Neural progenitor cell (in vitro differentiated cells): ENCODE measurements at regions not wholly inside any gene's neighbourhood (a gene's known extent, or its start where the extent isn't known, plus 50 kb on each side); places are given as distances from the start of the nearest gene placed in this dataset.

Source experiments
- DNase-seq: peaks from one replicate; pipeline ENCODE4 v3.0.0-alpha.2; 2016; ENCODE audit warnings: low spot score
- H2AFZ ChIP-seq: fragments of 200-600 bp; sonication (generic); replicated peaks from 2 replicates; pipeline ENCODE4 v1.6.1; 2016; ENCODE audit warnings: antibody characterized with exemption
- H3F3A ChIP-seq: fragments of 200-600 bp; sonication (generic); 2 replicates; pipeline ENCODE4 v1.6.1; 2016; ENCODE audit warnings: antibody characterized with exemption, low read depth
- H3K27ac ChIP-seq: fragments of 200-600 bp; sonication (generic); 2 replicates; pipeline ENCODE4 v1.5.1; 2016; ENCODE audit warnings: mild to moderate bottlenecking
- H3K27me3 ChIP-seq: fragments of 200-600 bp; sonication (generic); 2 replicates; pipeline ENCODE4 v1.6.1; 2016; ENCODE audit warnings: mild to moderate bottlenecking, moderate library complexity
- H3K36me3 ChIP-seq: fragments of 200-600 bp; sonication (generic); 2 replicates; pipeline ENCODE4 v1.5.1; 2016
- H3K4me1 ChIP-seq: fragments of 200-600 bp; sonication (generic); 2 replicates; pipeline ENCODE4 v1.6.1; 2016; ENCODE audit warnings: mixed run types
- H3K4me2 ChIP-seq: fragments of 200-600 bp; sonication (generic); 2 replicates; pipeline ENCODE4 v1.6.1; 2016
- H3K4me3 ChIP-seq: fragments of 200-600 bp; sonication (generic); 2 replicates; pipeline ENCODE4 v1.5.1; 2016
- H3K79me2 ChIP-seq: fragments of 200-600 bp; sonication (generic); 2 replicates; pipeline ENCODE4 v1.6.1; 2016; ENCODE audit warnings: low read depth
- H3K9ac ChIP-seq: fragments of 200-600 bp; sonication (generic); 2 replicates; pipeline ENCODE4 v1.6.1; 2016
- H3K9me3 ChIP-seq: fragments of 200-600 bp; sonication (generic); 2 replicates; pipeline ENCODE4 v1.5.1; 2016; ENCODE audit warnings: low read depth
- H4K20me1 ChIP-seq: fragments of 200-600 bp; sonication (generic); 2 replicates; pipeline ENCODE4 v1.6.1; 2016; ENCODE audit warnings: low read depth
- H3K27ac Mint-ChIP-seq: 3 replicates; pipeline ENCODE4 v1.8.0; 2021; ENCODE audit warnings: mixed read lengths
- H3K27me3 Mint-ChIP-seq: 2 replicates; pipeline ENCODE4 v1.8.0; 2022; ENCODE audit warnings: low read depth, mild to moderate bottlenecking, inconsistent platforms, moderate library complexity, mixed read lengths; ENCODE audit not compliant: insufficient read depth
- H3K36me3 Mint-ChIP-seq: 3 replicates; pipeline ENCODE4 v1.8.0; 2021; ENCODE audit warnings: mixed read lengths
- H3K4me1 Mint-ChIP-seq: 3 replicates; pipeline ENCODE4 v1.8.0; 2021; ENCODE audit warnings: mixed read lengths
- H3K4me3 Mint-ChIP-seq: 3 replicates; pipeline ENCODE4 v1.8.0; 2021; ENCODE audit warnings: mild to moderate bottlenecking, moderate library complexity, mixed read lengths
- H3K9me3 Mint-ChIP-seq: 3 replicates; pipeline ENCODE4 v1.8.0; 2020; ENCODE audit warnings: mixed read lengths
- CTCF ChIP-seq: fragments of 200-600 bp; sonication (generic); IDR thresholded peaks from 2 replicates; pipeline ENCODE4 v1.5.1; 2017; ENCODE audit warnings: antibody characterized with exemption, mild to moderate bottlenecking
- EZH2 ChIP-seq: fragments of 200-600 bp; sonication (generic); IDR thresholded peaks from 2 replicates; pipeline ENCODE4 v1.6.1; 2017; ENCODE audit warnings: antibody characterized with exemption, mild to moderate bottlenecking, moderate library complexity
- EZH2phosphoT487 ChIP-seq: fragments of 200-600 bp; sonication (generic); IDR thresholded peaks from 2 replicates; pipeline ENCODE4 v1.6.1; 2017; ENCODE audit warnings: antibody characterized with exemption

- H2AFZ ChIP-seq, result no peak overlapping the region
- no peaks in the 10 kb centered on the region for H3K36me3 Mint-ChIP-seq
- H3K9me3 Mint-ChIP-seq, result peaks cover 3% of the 10 kb centered on the region
- no peaks in the 10 kb centered on the region for H3K36me3 ChIP-seq
- H3K79me2 ChIP-seq, result no peaks in the 10 kb centered on the region
- no peak overlapping the region for H3K4me2 ChIP-seq
- DNase-seq, result no peak
- no peaks in the 10 kb centered on the region for H3K27me3 Mint-ChIP-seq
- no peaks in the 10 kb centered on the region for H3K4me1 ChIP-seq
- no peak overlapping the region for H3K27ac Mint-ChIP-seq
- H3K4me1 Mint-ChIP-seq, result peaks cover 12% of the 10 kb centered on the region
- no peak overlapping the region for H3K9ac ChIP-seq
- H3K4me3 ChIP-seq, result no peak overlapping the region
- no peaks in the 10 kb centered on the region for H4K20me1 ChIP-seq
- H3K9me3 ChIP-seq, result no peaks in the 10 kb centered on the region
- H3K27ac ChIP-seq, result no peak overlapping the region
- no peaks in the 10 kb centered on the region for H3F3A ChIP-seq
- no peak overlapping the region for H3K4me3 Mint-ChIP-seq
- H3K27me3 ChIP-seq, result no peaks in the 10 kb centered on the region
- TF ChIP-seq EZH2, result no peak
- TF ChIP-seq EZH2phosphoT487, result no peak
- TF ChIP-seq CTCF, result no peak
These were observed 420.1 kb upstream of the KLF6 start for GRCh38 chr10:4205113-4205512.

GRCh38 chr10:4202938-4203337, 417.9 kb upstream of the KLF6 start:
- H3K4me3 Mint-ChIP-seq, result no peak overlapping the region
- Histone ChIP-seq H3K36me3 (no peaks in the 10 kb centered on the region), H3K27me3 (no peaks in the 10 kb centered on the region), H3K9me3 (no peaks in the 10 kb centered on the region), H2AFZ (no peak overlapping the region), H3K4me3 (no peak overlapping the region), H3K79me2 (no peaks in the 10 kb centered on the region), H3K4me1 (no peaks in the 10 kb centered on the region), H3K27ac (no peak overlapping the region), H3F3A (no peaks in the 10 kb centered on the region), H4K20me1 (no peaks in the 10 kb centered on the region), H3K9ac (no peak overlapping the region), H3K4me2 (no peak overlapping the region)
- no peak overlapping the region for H3K27ac Mint-ChIP-seq
- no peak for DNase-seq
- H3K9me3 Mint-ChIP-seq, result peaks cover 3% of the 10 kb centered on the region
- H3K27me3 Mint-ChIP-seq, result no peaks in the 10 kb centered on the region
- TF ChIP-seq EZH2, result no peak
- TF ChIP-seq EZH2phosphoT487, result no peak
- no peak for TF ChIP-seq CTCF
- H3K36me3 Mint-ChIP-seq, result no peaks in the 10 kb centered on the region
- H3K4me1 Mint-ChIP-seq, result peaks cover 12% of the 10 kb centered on the region

GRCh38 chr10:4201866-4202825, 417.1 kb upstream of the KLF6 start:
- no peaks in the 10 kb centered on the region for H3K27me3 Mint-ChIP-seq
- Histone ChIP-seq H3K27ac (no peak overlapping the region), H3K36me3 (no peaks in the 10 kb centered on the region), H3K4me3 (no peak overlapping the region), H2AFZ (no peak overlapping the region), H3K9me3 (no peaks in the 10 kb centered on the region), H3K79me2 (no peaks in the 10 kb centered on the region), H3K4me2 (no peak overlapping the region), H3K4me1 (no peaks in the 10 kb centered on the region), H3F3A (no peaks in the 10 kb centered on the region), H3K9ac (no peak overlapping the region), H3K27me3 (no peaks in the 10 kb centered on the region), H4K20me1 (no peaks in the 10 kb centered on the region)
- H3K36me3 Mint-ChIP-seq, result no peaks in the 10 kb centered on the region
- H3K9me3 Mint-ChIP-seq, result peaks cover 3% of the 10 kb centered on the region
- TF ChIP-seq CTCF (no peak), EZH2phosphoT487 (no peak), EZH2 (no peak)
- H3K4me3 Mint-ChIP-seq, result no peak overlapping the region
- peaks cover 16% of the 10 kb centered on the region for H3K4me1 Mint-ChIP-seq
- no peak overlapping the region for H3K27ac Mint-ChIP-seq
- DNase-seq, result no peak
